ENCODE measurements at regions not wholly inside any gene's neighbourhood (a gene's known extent, or its start where the extent isn't known, plus 50 kb on each side); places are given as distances from the start of the nearest gene placed in this dataset.
"Not testable (repeated sequence)": the region's sequence is repeated elsewhere in the genome, so short reads cannot be mapped to it uniquely, and the experiment has no call there.

DNA sequence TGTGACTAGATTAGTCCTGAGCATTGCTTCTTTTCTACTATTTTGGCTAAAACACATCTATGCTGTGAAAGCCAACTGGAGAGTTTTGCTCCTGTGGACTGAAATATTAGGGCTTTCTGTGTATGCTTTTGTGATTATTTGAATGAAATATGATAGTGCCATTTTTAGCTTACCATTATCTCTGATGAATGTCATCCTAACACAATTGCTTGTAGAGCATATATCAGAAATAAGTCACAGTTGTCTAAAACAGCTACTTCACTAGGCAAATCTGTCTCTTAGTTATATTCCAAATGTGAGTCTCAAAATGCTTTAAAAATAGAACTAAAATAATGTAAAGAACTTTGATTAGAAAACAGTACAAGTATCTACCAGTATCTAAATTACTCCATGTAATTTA, 401.4 kb upstream of the PTCHD4 start:
- DNase-seq (ENCODE audit: low read depth), result no peak

DNA sequence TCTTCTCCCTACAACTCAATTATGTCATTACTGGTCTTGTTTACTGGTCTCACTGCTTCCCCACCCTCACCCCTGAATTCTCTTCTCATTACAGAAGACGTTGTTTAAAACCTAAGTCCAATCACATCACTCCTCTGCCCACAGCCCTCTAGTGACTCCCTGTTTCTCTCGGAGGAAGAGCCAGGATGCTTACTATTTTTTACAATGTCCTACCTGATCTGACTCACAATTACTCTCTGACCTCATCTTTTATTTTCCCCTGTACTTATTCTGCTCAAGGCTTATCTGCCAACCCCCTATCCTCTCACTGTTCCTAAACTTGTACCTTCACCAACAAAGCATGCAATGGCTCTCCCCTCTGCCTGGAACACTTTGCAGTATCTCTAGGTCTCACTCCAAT, 400.4 kb upstream of the PTCHD4 start:
- no peak for DNase-seq (ENCODE audit: low read depth)

DNA sequence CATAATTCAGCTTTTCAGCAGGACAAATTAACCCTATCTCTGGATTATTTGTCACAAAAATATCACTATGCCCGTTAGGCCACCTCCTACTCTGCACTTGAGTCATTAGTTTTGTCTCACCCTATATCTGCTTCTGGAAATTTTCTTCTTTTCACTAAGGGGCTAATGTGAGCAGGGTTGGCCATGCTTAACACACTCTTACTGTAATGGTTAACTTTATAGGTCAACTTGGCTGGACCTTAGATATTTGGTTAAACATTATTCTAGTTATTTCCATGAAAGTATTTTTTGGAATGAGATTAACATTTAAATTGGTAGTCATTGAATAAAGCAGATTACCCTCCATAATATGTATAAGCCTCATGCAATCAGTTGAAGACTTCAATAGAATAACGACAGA, 394.6 kb upstream of the PTCHD4 start:
- no peak for DNase-seq (ENCODE audit: low read depth)

DNA sequence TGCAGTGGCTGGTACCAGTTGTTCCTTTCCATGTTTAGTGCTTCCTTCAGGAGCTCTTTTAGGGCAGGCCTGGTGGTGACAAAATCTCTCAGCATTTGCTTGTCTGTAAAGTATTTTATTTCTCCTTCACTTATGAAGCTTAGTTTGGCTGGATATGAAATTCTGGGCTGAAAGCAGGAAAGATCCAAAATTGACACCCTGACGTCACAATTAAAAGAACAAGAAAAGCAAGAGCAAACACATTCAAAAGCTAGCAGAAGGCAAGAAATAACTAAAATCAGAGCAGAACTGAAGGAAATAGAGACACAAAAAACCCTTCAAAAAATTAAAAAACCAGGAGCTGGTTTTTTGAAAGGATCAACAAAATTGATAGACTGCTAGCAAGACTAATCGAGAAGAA, 382.4 kb upstream of the PTCHD4 start:
- DNase-seq (ENCODE audit: low read depth), result not testable (repeated sequence)

DNA sequence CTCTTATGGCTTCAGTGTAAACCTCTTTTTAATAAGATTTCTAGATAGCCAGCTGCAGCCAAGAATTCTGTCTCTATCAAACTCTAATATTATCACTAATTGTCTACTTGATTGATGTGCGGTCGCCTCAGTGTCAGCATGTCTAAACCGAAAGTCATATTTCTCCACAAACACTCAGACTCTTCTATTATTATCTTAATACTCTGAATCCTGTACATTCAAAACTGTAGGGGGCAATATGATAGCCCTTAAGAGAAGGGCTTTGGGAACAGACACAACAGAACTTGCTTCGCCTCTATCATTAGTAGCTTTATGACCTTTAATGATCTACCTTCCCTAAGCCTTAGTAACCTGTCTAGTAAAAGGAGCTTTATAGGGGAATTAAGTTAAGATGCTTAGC, 379.7 kb upstream of the PTCHD4 start:
- DNase-seq (ENCODE audit: low read depth), result no peak

DNA sequence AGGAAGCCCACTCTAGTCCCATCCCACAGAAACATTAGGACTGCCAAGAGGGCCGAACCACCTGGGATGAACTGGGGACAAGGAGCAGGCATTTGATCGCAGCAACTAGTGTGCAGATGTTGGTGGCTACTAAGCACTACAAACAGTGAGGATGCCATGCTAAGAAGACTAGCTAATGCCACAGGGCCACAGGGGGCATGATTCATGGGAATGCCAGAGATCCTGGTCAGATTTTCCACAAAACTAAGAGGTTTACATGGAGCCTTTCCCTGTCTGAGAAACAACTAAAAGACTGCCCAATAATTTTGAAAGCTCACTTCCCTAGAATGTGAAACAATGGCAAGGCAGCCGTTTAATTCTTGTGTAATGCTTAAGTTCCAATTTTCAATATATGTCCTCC, 375.9 kb upstream of the PTCHD4 start:
- DNase-seq (ENCODE audit: low read depth), result no peak

DNA sequence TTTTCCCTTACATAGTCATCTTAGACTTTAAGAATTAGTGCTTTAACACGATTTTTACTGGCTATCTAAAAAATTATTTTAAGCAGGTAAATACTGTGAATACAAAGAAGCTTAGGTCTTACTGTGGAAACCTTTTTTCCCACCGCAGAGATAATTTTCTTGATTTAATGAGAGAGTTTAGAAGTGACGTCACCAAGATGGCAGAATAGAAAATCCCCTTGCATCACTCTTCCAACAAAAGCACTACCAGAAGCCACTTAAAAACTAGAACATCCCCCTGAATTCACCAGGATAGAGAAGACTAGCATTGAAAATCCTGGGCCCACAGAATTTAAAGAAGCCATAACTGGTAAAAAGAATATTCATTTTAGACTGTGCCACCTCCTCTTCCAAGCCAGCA, 375.4 kb upstream of the PTCHD4 start:
- DNase-seq (ENCODE audit: low read depth), result no peak

DNA sequence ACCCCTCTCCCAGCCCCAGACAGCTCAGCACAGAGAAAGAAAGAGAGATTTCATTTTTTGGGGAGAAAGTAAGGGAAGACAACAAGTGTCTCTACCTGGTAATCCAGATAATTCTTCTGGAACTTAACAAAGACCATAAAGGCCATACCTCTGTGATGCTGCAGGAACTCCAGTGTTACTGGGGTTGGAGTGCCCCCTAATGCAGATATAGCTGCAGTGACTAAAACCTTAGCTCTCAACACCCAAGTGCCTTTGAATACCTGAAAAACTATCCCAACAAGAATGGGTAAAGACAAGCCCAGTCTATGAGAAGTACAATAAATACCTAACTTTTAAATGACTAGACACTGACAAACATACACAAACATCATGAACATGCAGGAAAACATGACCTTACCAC, 365.3 kb upstream of the PTCHD4 start:
- DNase-seq (ENCODE audit: low read depth), result no peak

DNA sequence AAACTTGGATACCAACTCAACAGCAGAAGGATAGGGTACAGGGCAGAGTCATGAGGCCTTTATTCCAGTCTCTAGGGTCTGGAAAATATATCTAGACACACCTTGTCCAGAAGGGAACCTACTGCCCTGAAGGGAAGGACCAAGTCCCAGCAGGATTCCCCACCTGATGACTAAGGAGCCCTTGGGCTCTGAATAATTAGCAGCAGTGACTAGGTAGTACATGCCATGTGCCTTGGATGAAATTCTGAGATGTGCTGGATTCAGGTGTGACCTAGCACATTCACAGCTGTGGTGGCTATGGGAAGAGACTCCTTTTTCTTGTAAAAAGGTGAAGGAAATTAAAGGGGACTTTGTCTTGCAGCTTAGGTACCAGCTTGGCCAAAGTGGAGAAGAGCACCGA, 364.3 kb upstream of the PTCHD4 start:
- DNase-seq (ENCODE audit: low read depth), result no peak

DNA sequence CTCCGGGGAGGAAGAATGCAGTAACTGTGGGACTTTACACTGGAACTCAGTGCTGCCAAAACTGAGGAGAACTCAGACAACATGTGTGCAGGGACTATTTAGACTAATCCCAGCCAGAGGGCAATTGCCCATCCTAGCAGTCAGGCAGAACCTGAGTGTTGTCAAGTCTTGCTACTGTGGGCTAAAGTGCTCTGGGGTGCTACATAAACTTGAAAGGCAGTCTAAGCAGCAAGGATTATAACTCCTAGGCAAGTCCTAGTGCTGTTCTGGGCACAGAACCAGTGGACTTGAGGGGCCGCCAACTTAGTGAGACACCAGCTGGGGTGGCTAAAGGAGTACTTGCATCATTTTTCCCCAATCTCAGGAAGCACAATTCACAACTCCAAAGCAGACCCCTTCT, 363.8 kb upstream of the PTCHD4 start:
- DNase-seq (ENCODE audit: low read depth), result no peak

DNA sequence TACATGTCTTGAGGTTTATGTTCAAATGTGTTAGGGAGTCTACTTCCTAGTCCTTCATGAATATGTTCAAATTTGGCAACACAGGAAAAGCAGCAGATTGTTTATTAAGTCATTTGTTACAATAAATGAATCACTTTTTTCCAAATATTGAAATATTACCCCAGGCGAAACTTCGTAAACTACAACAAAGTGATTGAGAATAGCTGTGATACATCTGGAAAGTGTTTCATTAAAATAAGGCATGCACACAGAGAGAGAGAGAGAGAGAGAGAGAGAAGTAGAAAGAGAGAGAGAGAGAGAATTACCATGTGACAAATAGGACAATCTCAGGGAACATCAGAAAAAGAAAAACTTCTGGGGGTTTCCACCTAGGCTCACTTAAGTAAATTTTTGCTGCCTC, 363.1 kb upstream of the PTCHD4 start:
- no peak for DNase-seq (ENCODE audit: low read depth)

DNA sequence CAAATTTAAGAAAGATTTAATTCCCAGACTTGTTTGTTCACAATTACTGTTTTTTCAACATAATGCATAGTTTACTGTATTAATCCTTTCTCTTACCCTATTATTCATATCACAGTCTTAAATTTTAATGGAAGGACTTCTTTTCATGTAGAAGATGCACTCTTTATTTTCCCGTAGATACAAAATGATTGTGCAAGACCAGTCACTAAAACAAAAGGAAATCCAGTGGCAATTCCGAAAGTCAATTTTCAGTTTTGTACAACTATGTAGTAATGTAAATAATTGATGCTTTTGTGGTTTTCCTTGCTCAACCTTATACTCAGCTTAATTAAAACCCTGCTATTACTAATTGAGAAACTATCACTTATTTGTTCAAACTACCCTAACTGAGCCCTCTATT, 361.5 kb upstream of the PTCHD4 start:
- DNase-seq (ENCODE audit: low read depth), result no peak

DNA sequence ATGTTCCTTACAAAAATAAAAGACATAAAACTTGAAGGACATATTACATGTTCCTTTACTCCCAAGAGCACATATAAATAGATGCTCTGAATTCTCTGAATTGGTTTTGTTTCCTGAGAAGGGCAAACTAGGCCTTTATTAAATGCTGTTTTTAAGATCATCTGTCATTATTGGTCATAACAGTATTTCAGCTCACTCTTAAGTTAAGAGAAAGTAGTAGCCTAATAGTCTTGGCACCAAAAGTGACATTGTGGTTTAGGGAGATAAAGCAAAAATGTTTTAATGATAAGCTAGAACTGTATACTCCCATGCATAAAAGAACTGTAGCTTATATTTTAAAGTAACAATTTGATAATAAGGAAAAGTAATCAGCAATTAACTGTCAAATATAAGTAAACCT, 361.1 kb upstream of the PTCHD4 start:
- no peak for DNase-seq (ENCODE audit: low read depth)

DNA sequence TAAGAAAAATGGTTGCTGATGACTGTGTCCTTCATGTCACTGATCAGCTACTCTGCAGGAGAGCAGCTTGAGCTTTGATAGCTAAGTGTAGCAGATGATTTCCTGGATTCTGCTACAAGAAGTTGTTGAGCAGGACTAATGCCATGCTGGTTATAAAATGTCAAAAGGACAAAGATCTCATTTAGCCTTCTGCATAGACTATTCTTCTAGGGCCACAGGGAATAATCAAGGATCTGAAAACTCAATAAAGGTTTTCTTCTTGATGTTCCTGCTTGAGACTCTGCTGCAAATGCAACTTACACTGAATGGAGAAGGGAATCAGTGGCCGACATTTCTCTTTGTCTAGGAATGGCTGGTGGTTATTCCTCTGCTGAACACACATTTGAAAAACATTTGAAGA, 360.3 kb upstream of the PTCHD4 start:
- no peak for DNase-seq (ENCODE audit: low read depth)

DNA sequence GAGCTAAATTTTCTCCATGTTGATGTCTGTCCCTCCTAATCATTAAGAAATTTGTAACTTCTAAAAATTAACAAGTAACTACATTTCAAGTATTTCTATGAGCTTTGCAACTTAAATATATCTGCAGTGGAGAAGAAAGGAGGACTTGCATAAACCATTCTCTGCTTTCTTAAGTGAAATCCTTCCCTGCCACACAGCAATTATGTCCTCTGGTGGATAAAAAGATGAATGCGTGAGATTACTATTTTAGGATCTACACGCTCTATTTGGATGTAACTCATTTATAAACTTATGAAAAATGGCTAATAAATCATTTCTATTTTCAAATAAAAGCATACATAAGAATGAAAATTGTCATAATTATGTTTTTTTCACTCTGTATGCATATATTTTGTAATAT, 338.0 kb upstream of the PTCHD4 start:
- DNase-seq (ENCODE audit: low read depth), result no peak

DNA sequence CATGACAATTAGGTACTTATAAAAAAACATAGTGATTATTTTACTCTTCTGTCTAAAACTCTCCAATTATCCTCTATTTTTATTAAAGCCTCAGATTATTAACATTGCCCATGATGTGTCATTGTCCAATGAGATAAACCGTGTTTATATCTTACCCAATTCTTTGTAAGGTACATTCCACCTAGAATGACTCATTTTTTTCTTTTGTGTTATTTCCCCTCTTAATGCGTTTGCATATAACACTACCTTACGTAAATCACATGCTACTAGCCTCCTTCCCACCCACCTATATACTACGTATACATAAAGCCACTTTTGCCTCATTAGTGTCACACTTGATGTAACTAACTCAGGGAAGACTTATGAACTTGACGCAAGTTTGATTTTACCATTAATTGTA, 336.3 kb upstream of the PTCHD4 start:
- DNase-seq (ENCODE audit: low read depth), result no peak

DNA sequence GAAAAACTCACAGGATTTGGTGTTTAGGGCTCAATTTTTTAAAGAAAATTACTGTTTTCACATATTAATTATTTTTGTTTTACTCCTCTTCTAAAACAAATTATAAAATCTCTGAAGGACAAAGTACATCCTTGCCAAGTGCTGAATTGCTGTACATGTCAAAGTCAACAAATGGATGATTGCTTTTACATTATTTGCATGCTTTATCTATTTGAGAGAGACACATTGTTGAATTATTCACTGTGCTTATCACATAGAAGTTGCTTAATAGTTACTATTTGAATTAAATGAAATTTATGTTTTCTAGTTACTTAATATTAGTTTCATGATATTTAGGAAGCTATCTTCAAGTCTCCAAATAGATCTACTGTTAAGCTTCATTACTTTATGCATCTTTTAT, 318.6 kb upstream of the PTCHD4 start:
- DNase-seq (ENCODE audit: low read depth), result no peak

DNA sequence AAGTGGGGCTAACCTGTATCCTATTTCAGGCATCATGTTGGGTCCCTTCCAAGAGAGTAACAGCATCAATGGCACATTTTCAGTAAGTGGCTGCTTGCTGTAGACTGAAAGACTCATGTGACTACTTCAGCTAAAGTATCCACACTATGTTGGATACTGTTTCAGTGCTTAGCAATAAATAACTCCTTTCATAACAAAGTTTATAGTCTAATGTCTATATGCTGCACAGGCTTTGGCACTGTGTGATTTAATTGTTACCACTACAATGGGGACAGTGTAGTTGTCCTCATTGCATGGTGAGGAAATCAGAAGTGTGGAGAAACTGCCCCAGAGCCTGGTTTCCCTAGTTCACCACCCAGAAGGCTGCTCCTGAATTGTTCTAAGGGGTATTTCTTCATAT, 318.0 kb upstream of the PTCHD4 start:
- DNase-seq (ENCODE audit: low read depth), result no peak

DNA sequence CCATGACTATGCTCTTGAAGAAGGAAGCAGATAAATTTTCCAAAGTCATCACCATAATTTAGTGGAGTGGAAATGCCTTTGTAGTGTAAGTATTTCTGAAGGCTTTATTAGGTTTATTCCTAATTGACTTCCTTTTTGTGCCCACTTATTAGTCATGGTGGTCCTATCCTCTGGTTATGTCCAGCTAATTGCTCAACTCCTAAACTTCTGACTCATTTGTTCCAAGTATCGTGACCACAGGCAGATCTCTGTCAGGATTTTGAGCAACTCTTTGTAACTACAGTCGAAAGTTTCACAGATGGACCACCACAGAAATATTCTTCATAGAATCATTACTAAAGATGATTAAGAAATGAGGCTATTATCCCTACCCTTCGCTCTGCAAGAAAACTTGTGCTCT, 315.6 kb upstream of the PTCHD4 start:
- no peak for DNase-seq (ENCODE audit: low read depth)

DNA sequence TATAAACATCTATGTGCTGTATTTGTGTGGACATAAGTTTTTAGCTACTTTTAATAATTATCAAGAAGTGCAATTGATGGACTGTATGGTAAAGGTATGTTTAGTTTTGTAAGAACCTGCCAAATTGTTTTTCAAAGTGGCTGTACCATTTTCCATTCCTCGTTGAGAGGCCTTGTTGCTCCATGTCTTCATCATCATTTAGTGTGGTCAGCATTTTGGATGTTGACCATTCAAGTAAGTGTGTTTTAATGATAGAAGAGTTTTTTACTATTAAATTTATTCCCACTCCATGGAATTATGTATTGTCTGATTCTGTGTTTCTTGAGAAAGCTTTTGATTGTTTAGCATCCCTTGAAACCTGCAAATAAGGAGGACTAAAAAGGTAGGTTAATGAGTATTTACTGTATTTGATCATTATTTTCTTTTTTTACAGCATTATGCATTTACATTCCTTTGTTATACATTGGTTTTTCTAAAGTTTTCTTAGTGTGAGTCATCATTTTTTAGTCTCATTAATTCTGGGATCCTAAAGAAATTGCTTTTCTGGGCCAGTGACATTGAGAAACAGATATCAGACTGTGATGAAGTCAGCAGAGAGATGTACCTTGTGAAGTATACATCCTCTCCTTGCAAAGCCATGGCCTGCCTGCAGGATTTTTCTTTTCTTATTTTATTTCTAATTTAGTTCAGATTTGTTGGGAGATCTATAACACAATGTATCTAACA, 312.8 kb upstream of the PTCHD4 start:
- DNase-seq (ENCODE audit: low read depth), result no peak

DNA sequence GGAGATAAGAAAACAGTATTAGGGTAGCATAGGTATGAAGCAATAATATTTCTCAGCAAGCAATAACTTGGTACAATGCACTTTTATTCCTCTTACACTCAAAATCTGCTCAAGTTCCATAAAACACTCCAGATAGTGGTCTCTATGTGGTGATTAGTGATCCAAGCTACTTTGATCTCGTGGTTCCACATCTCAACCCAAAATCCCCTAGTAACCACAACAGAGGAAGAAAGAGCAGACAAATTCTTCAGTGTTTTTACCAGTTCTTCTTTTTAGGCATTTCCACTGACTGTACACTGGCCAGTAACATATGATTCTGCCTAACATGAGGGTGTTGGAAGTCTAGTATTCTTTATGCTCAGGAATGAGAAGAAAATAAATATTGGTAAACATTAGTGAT, 309.0 kb upstream of the PTCHD4 start:
- no peak for DNase-seq (ENCODE audit: low read depth)

DNA sequence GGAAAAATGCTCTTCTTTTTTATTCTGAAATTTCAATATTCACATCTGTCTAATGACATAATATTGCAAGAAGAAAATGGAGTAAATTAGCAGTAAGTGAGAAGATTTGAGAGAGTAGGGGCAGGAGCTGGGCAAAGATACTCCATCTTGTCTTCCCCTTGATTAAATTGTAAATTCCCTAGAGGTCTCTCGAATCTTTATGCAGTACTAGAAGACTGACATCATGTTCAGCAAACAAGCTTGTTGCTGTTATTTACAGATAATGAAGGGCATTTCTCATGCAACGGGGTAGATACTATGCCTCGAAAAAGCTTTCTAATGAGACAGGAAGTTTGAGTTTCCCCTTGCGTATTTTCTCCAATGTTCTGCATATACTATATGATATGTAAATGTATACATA, 306.9 kb upstream of the PTCHD4 start:
- no peak for DNase-seq (ENCODE audit: low read depth)

DNA sequence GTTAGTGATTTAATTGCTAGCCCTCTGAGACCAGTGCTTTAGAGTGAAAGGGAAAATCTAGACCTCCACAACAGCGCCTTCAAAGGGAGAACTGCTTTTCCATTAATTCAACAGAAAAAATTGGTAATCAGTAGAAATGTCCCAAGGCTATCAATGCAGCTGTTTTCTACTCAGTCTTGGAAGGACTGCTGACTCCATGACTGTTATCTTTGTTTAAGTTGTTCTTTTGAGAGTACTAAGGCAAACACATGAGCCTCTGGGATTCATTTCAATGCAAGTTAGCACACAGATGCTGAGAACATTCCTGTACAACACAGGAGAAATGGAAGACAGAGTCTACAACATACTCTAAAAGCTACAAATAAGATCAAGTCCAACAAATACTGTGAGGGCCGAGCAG, 301.7 kb upstream of the PTCHD4 start:
- no peak for DNase-seq (ENCODE audit: low read depth)

DNA sequence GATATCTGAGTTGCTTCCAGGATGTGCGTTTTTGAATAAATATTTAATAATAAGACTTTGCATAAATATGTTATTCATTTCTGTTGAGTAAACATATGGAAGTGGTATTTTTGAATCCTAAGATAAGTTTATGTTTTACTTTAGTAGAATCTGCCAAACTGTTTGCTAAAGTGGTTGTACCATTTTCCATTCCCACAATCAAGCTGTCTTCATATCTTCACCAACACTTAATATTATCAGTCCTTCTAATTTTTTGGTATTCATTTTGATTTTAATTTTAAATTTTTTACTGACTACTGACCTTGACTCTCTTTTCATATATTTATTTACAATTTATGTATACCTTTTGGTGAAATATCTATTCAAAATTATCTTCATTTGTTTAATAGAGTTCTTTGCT, 293.9 kb upstream of the PTCHD4 start:
- DNase-seq (ENCODE audit: low read depth), result no peak

DNA sequence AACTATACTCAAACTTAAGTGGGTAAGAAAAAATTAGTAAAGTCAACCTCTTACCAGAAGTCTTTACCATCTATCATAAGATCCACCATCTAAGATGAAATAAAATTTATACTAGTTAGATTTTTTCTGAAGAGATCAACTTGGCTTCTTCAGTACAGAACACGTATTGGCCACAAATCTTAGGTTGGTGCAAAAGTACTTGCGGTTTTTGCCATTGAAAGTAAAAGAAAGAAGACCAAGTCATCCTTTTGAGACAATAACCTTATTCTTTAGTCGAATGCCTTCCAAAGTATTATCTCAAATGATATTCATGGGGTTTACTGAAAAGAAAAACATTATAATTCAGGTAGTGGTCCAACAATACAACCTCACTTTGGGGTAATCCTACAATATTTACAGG, 292.6 kb upstream of the PTCHD4 start:
- DNase-seq (ENCODE audit: low read depth), result no peak

Measured in CMK (cell line).